B cell (primary cell): ENCODE measurements at regions not wholly inside any gene's neighbourhood (a gene's known extent, or its start where the extent isn't known, plus 50 kb on each side); places are given as distances from the start of the nearest gene placed in this dataset.
"Not testable (repeated sequence)": the region's sequence is repeated elsewhere in the genome, so short reads cannot be mapped to it uniquely, and the experiment has no call there.

Experiments
- ATAC-seq: fragments of 200-7000 bp; cut with Tn5 transposase; one replicate; pipeline ENCODE4 v1.10.0; 2021; ENCODE audit warnings: low read depth, mild to moderate bottlenecking, moderate number of reproducible peaks, moderate library complexity
- CTCF ChIA-PET: fragments of 350-600 bp; sonication (Branson Sonifier 250); formaldehyde crosslinking; loops from one replicate; lab custom pipeline; 2021; ENCODE audit warnings: antibody characterized with exemption, inconsistent platforms; lab: Charles Lee
- POLR2A ChIA-PET: fragments of 350-600 bp; sonication (Branson Sonifier 250); formaldehyde crosslinking; loops from one replicate; lab custom pipeline; 2021; ENCODE audit warnings: antibody characterized with exemption; lab: Charles Lee
- DNase-seq: peaks from one replicate; pipeline ENCODE4 v3.0.0; 2013
- H2AFZ ChIP-seq: 2 replicates; pipeline ENCODE4 v1.6.1; 2012; ENCODE audit warnings: mild to moderate bottlenecking, low read depth, low read length; ENCODE audit not compliant: insufficient read depth, poor library complexity, severe bottlenecking
- H3K27ac ChIP-seq, 2 donors: 1 replicate in 1 of 2; 2 replicates in 1 of 2; pipeline ENCODE4 v1.5.1; 2012 to 2013; ENCODE audit warnings: low read length in 2 of 2, mild to moderate bottlenecking in 2 of 2, moderate library complexity in 1 of 2
- H3K27me3 ChIP-seq, 4 experiments: fragments of 200-600 bp in 1 of 4; sonication (generic) in 1 of 4; replicated peaks in 1 of 4; 1 replicate in 2 of 4; 2 replicates in 2 of 4; pipeline versions ENCODE4 v1.6.1 to v1.7.0; 2013 to 2016; ENCODE audit warnings: low read length in 3 of 4, mild to moderate bottlenecking in 2 of 4, mixed read lengths in 1 of 4, moderate library complexity in 1 of 4; ENCODE audit not compliant: insufficient read depth in 4 of 4, control insufficient read depth in 3 of 4; ENCODE audit errors: control extremely low read depth in 1 of 4
- H3K36me3 ChIP-seq, 2 experiments: replicated peaks in 1 of 2; 1 replicate in 1 of 2; 2 replicates in 1 of 2; pipeline versions ENCODE4 v1.6.1 to v1.7.1; 2013; ENCODE audit warnings: low read length in 1 of 2; ENCODE audit not compliant: insufficient read depth in 2 of 2, control insufficient read depth in 1 of 2; ENCODE audit errors: control extremely low read depth in 1 of 2, extremely low read depth in 1 of 2
- H3K4me1 ChIP-seq, 2 donors: fragments of 200-600 bp in 1 of 2; sonication (generic) in 1 of 2; 1 replicate in 1 of 2; 2 replicates in 1 of 2; pipeline versions ENCODE4 v1.5.1 to v1.6.1; 2013 to 2017; ENCODE audit warnings: low read length in 2 of 2; ENCODE audit not compliant: control insufficient read depth in 2 of 2, insufficient read depth in 2 of 2
- H3K4me2 ChIP-seq: replicated peaks from 2 replicates; pipeline ENCODE3; 2012; ENCODE audit warnings: mild to moderate bottlenecking, low read depth, low read length; ENCODE audit not compliant: poor library complexity, severe bottlenecking
- H3K4me3 ChIP-seq, 5 experiments: fragments of 200-600 bp in 1 of 5; sonication (generic) in 1 of 5; 1 replicate in 3 of 5; 2 replicates in 2 of 5; pipeline versions ENCODE4 v1.5.1 to v1.7.0; 2011 to 2016; ENCODE audit warnings: low read length in 4 of 5, mild to moderate bottlenecking in 4 of 5, low read depth in 2 of 5, control low read depth in 1 of 5, moderate library complexity in 1 of 5; ENCODE audit not compliant: insufficient read depth in 1 of 5; ENCODE audit errors: control extremely low read depth in 1 of 5, extremely low read depth in 1 of 5
- H3K79me2 ChIP-seq: fragments of 200-600 bp; sonication (generic); one replicate; pipeline ENCODE4 v1.6.0; 2016; ENCODE audit warnings: low read length; ENCODE audit not compliant: control insufficient read depth, insufficient read depth
- H3K9ac ChIP-seq: fragments of 200-600 bp; sonication (generic); 2 replicates; pipeline ENCODE4 v1.6.1; 2017; ENCODE audit warnings: mild to moderate bottlenecking, low read length, moderate library complexity
- H3K9me3 ChIP-seq, 3 donors: one replicate each; pipeline versions ENCODE4 v1.6.1 to v1.7.1; 2013; ENCODE audit warnings: low read length in 2 of 3; ENCODE audit not compliant: control insufficient read depth in 2 of 3, insufficient read depth in 1 of 3; ENCODE audit errors: control extremely low read depth in 1 of 3
- H4K20me1 ChIP-seq: 2 replicates; pipeline ENCODE4 v1.6.0; 2012; ENCODE audit warnings: mild to moderate bottlenecking, low read length; ENCODE audit not compliant: insufficient read depth, control insufficient read depth, poor library complexity, severe bottlenecking
- H3K27ac Mint-ChIP-seq: one replicate; pipeline ENCODE4 v1.8.0; 2021; ENCODE audit warnings: mixed read lengths
- H3K27me3 Mint-ChIP-seq: one replicate; pipeline ENCODE4 v1.8.0; 2021; ENCODE audit warnings: mixed read lengths
- H3K4me1 Mint-ChIP-seq: one replicate; pipeline ENCODE4 v1.8.0; 2021; ENCODE audit warnings: mixed read lengths
- H3K4me3 Mint-ChIP-seq: one replicate; pipeline ENCODE4 v1.8.0; 2021; ENCODE audit warnings: mixed read lengths
- H3K9me3 Mint-ChIP-seq: one replicate; pipeline ENCODE4 v1.8.0; 2022; ENCODE audit warnings: mixed read lengths; ENCODE audit not compliant: insufficient read depth
- WGBS: methylation state at CpG from one replicate; pipeline ENCODE4 v1.1.5; 2013; ENCODE audit warnings: missing lambda C conversion rate; ENCODE audit not compliant: insufficient coverage; 5-methylcytosine and 5-hydroxymethylcytosine counted together
- intact Hi-C: fragments of 100-400 bp; cut with micrococcal nuclease; formaldehyde crosslinking; loops from one replicate; pipeline ENCODE4 v1.10.0; 2022

DNA sequence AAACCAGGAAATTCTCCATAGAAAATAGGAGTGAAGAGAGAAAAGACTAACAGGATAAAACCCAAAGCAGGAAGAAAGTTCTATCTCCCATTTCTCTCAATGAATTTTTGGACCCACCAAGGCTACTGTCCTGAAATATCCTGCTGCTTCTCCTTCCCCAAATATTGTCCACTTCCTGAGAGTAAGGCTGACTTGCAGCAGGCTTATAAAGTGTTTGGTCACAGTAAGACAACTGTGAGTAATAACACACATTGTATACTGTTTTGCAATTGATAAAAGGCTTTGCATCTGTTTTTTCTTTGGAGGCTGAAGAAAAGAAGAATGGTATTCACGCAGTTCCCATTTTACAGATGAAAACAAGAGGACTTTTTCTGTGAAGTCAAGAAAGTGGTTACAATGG, 52.8 kb downstream of the FOXD4L6 start:
- CTCF ChIA-PET, H3K4me3 ChIP-seq, ATAC-seq, H3K27ac ChIP-seq, H3K27me3 ChIP-seq, H3K36me3 ChIP-seq, H3K9me3 ChIP-seq, H3K79me2 ChIP-seq, H2AFZ ChIP-seq, intact Hi-C loops, H4K20me1 ChIP-seq, H3K4me2 ChIP-seq, POLR2A ChIA-PET, DNase-seq, H3K9me3 Mint-ChIP-seq, H3K4me1 ChIP-seq, H3K4me3 Mint-ChIP-seq, H3K9ac ChIP-seq, H3K27ac Mint-ChIP-seq: not testable (repeated sequence)
- Mint-ChIP-seq H3K27me3 (peaks cover 27% of the 10 kb centered on the region), H3K4me1 (peaks cover 16% of the 10 kb centered on the region)
- WGBS = no CpG with 5 or more reads among the region's 1 CpG

DNA sequence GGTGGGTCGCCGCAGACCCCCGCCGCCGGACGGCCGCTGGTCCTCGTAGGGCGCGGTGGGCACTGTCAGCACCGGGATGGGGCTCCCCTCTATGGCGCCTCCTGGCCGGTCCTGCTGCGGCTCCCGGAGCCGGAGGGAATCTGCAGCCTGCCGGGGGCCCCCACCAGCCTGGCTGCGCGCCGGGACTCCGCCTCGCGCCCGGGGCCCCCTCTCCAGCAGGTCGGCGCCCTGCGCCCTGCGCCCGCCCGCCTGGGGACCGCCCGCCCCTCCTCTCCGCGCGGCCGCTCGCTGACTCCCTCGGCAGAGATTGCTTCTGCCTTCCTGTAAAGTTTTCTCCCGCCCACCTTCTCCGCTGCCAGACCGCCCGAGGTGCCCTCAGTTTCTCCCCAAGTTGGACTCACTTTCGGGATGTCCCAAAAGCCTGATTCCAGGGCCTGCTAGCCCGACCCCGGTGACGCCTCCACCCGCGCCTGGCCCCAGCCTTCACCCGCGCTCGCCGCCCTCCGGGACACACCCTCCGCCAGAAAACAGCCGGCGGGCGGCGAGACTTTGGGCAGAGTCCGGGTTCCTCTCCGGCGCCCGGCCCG, 54.0 kb downstream of the FOXD4L6 start:
- H3K27ac ChIP-seq, H3K27ac Mint-ChIP-seq, POLR2A ChIA-PET, H3K36me3 ChIP-seq, CTCF ChIA-PET, H3K4me1 ChIP-seq, H3K9me3 ChIP-seq, H3K27me3 ChIP-seq, H3K79me2 ChIP-seq, H4K20me1 ChIP-seq, intact Hi-C loops, H3K9me3 Mint-ChIP-seq: not testable (repeated sequence)
- DNase-seq (peak; percentile 35), ATAC-seq (peak; percentile 61)
- Mint-ChIP-seq H3K4me3 (peak overlapping the region; percentile 83), H3K27me3 (peaks cover 23% of the 10 kb centered on the region), H3K4me1 (peaks cover 16% of the 10 kb centered on the region)
- WGBS = 8% methylated on average over 58 of the region's 63 CpGs
- Histone ChIP-seq H3K9ac (peak overlapping the region; percentile 58), H2AFZ (peak overlapping the region; percentile 51), H3K4me2 (peak overlapping the region; percentile 43), H3K4me3 (peak overlapping the region in 3 of 5 experiments; percentile 25 to 62 (median 45))

DNA sequence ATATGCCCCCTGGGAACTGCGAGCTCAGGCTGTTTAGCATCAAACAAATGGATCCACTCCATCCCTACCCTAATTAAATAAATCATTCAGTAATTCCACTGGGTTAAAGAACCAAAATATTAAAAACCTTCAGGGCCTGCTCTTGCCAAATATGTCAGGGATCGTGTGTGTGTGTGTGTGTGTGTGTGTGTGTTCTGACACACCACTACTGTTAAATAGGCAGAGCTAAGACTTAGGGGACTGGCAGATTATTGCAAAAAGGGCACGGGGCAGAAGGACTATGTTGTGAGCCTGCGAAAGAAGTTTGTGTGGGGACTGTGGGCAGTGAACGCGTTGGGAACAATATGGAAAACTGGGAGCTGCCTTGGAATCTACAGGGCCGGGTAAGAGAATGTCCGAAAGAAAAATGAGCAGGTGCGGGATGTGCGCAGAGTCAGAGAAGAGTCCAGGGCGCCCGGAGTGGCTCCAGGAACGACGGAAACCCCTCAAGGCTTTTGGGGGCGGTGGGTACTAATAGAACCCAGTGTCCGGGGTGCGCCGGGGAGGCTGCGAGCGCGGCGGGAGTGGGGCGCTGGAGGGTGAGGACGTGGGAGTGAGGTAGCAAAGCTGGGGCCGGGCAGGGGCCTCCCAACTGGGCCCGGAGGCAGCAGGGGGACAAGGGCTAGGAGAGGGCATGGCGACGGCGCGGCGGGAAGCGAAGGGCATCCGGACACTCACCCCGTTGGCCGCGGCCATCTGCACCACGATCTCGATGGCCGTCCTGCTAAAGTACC, 54.8 kb downstream of the FOXD4L6 start:
- H2AFZ ChIP-seq, H3K79me2 ChIP-seq, CTCF ChIA-PET, H3K36me3 ChIP-seq, H3K4me1 ChIP-seq, H3K9ac ChIP-seq, H3K27ac Mint-ChIP-seq, H3K9me3 Mint-ChIP-seq, ATAC-seq, H3K27ac ChIP-seq, H3K27me3 ChIP-seq, H3K9me3 ChIP-seq, POLR2A ChIA-PET, H4K20me1 ChIP-seq, DNase-seq, H3K4me2 ChIP-seq, intact Hi-C loops, H3K4me3 ChIP-seq: not testable (repeated sequence)
- 42% methylated on average over 22 of the region's 39 CpGs for WGBS
- Mint-ChIP-seq H3K27me3 (peaks cover 23% of the 10 kb centered on the region), H3K4me1 (peaks cover 16% of the 10 kb centered on the region), H3K4me3 (peak overlapping the region; percentile 77)
